ENCODE measurements at regions not wholly inside any gene's neighbourhood (a gene's known extent, or its start where the extent isn't known, plus 50 kb on each side); places are given as distances from the start of the nearest gene placed in this dataset.

- Mint-ChIP-seq H3K27me3 (peaks cover 0 to 7% (median 5%) of the 10 kb centered on the region in 5 donors), H3K27ac (no peak overlapping the region), H3K4me1 (peaks cover 0 to 5% (median 0%) of the 10 kb centered on the region in 7 donors), H3K36me3 (peaks cover 0 to 10% (median 0%) of the 10 kb centered on the region in 5 donors), H3K4me3 (no peak overlapping the region), H3K9me3 (peaks cover 2 to 22% (median 15%) of the 10 kb centered on the region in 11 donors)
- DNase-seq (no peak), ATAC-seq (no peak)
- no peaks in the 10 kb centered on the region for H3K4me1 ChIP-seq (ENCODE audit: control insufficient read depth in 2 of 2, insufficient read depth in 2 of 2, low read length in 2 of 2)
- H3K36me3 ChIP-seq (ENCODE audit: control insufficient read depth in 2 of 3, insufficient read depth in 3 of 3, low read length in 3 of 3): no peaks in the 10 kb centered on the region
- H3K27me3 ChIP-seq (ENCODE audit: control insufficient read depth in 2 of 2, insufficient read depth in 2 of 2, low read length in 2 of 2): no peaks in the 10 kb centered on the region
- no peak overlapping the region for H3K27ac ChIP-seq (ENCODE audit: low read depth, low read length)
- CTCF ChIA-PET: no interaction called here
- POLR2A ChIA-PET: no interaction called here
- peaks cover 0 to 6% (median 0%) of the 10 kb centered on the region in 3 experiments for H3K9me3 ChIP-seq (ENCODE audit: control insufficient read depth in 2 of 3, low read length in 3 of 3)
- no peak overlapping the region for H3K4me3 ChIP-seq (ENCODE audit: low read length)
- intact Hi-C loops (cut with micrococcal nuclease): no loop called here
Observed at GRCh38 chr2:200155652-200156051, 150.8 kb upstream of the SPATS2L start.

- no peak for DNase-seq
- peaks cover 0 to 6% (median 0%) of the 10 kb centered on the region in 5 donors for H3K36me3 Mint-ChIP-seq
- Histone ChIP-seq H3K4me3 (ENCODE audit: low read length) (no peak overlapping the region), H3K9me3 (ENCODE audit: control insufficient read depth in 2 of 3, low read length in 3 of 3) (peaks cover 0 to under 1% (median 0%) of the 10 kb centered on the region in 3 experiments), H3K36me3 (ENCODE audit: control insufficient read depth in 2 of 3, insufficient read depth in 3 of 3, low read length in 3 of 3) (no peaks in the 10 kb centered on the region), H3K27me3 (ENCODE audit: control insufficient read depth in 2 of 2, insufficient read depth in 2 of 2, low read length in 2 of 2) (no peaks in the 10 kb centered on the region), H3K4me1 (ENCODE audit: control insufficient read depth in 2 of 2, insufficient read depth in 2 of 2, low read length in 2 of 2) (no peaks in the 10 kb centered on the region), H3K27ac (ENCODE audit: low read depth, low read length) (no peak overlapping the region)
- peaks cover 2 to 16% (median 10%) of the 10 kb centered on the region in 11 donors for H3K9me3 Mint-ChIP-seq
- H3K4me1 Mint-ChIP-seq: peaks cover 0 to 5% (median 0%) of the 10 kb centered on the region in 7 donors
- ChIA-PET POLR2A (no interaction called here), CTCF (no interaction called here)
- ATAC-seq: no peak
- no peak overlapping the region for H3K27ac Mint-ChIP-seq
- intact Hi-C loops (cut with micrococcal nuclease): no loop called here
- no peak overlapping the region for H3K4me3 Mint-ChIP-seq
- H3K27me3 Mint-ChIP-seq: peaks cover 0 to 7% (median 5%) of the 10 kb centered on the region in 5 donors
Observed at GRCh38 chr2:200156166-200156835, 150.2 kb upstream of the SPATS2L start.

- Histone ChIP-seq H3K27me3 (ENCODE audit: control insufficient read depth in 2 of 2, insufficient read depth in 2 of 2, low read length in 2 of 2) (no peaks in the 10 kb centered on the region), H3K36me3 (ENCODE audit: control insufficient read depth in 2 of 3, insufficient read depth in 3 of 3, low read length in 3 of 3) (no peaks in the 10 kb centered on the region), H3K4me1 (ENCODE audit: control insufficient read depth in 2 of 2, insufficient read depth in 2 of 2, low read length in 2 of 2) (no peaks in the 10 kb centered on the region), H3K9me3 (ENCODE audit: control insufficient read depth in 2 of 3, low read length in 3 of 3) (no peaks in the 10 kb centered on the region), H3K27ac (ENCODE audit: low read depth, low read length) (no peak overlapping the region), H3K4me3 (ENCODE audit: low read length) (no peak overlapping the region)
- Mint-ChIP-seq H3K4me1 (peaks cover 0 to 5% (median 0%) of the 10 kb centered on the region in 7 donors), H3K4me3 (no peak overlapping the region), H3K9me3 (peaks cover 0 to 4% (median 0%) of the 10 kb centered on the region in 11 donors), H3K27ac (no peak overlapping the region), H3K36me3 (peaks cover 0 to under 1% (median 0%) of the 10 kb centered on the region in 5 donors), H3K27me3 (peaks cover 0 to 4% (median 0%) of the 10 kb centered on the region in 5 donors)
- ATAC-seq (no peak), DNase-seq (no peak)
- POLR2A ChIA-PET: interaction anchor here (0.6 kb wide), 1 partner anchor 183 kb away, joined by 3 read pairs; no protein-coding TSS in a partner anchor
- CTCF ChIA-PET: interaction anchor here (0.7 kb wide), 1 partner anchor 41 kb away, joined by 3 read pairs; no protein-coding TSS in a partner anchor
- intact Hi-C loops (cut with micrococcal nuclease): no loop called here
Observed at GRCh38 chr2:200158647-200159356, 147.7 kb upstream of the SPATS2L start.

GRCh38 chr2:200159357-200159707 is 147.2 kb upstream of the SPATS2L start:
- ATAC-seq (no peak), DNase-seq (no peak)
- no peaks in the 10 kb centered on the region for H3K9me3 ChIP-seq (ENCODE audit: control insufficient read depth in 2 of 3, low read length in 3 of 3)
- intact Hi-C loops (cut with micrococcal nuclease): no loop called here
- H3K9me3 Mint-ChIP-seq: peaks cover 0 to 6% (median 3%) of the 10 kb centered on the region in 11 donors
- peaks cover 0 to 3% (median 0%) of the 10 kb centered on the region in 5 donors for H3K36me3 Mint-ChIP-seq
- H3K27ac Mint-ChIP-seq: no peak overlapping the region
- no peak overlapping the region for H3K4me3 ChIP-seq (ENCODE audit: low read length)
- POLR2A ChIA-PET: interaction anchor here (0.6 kb wide), 1 partner anchor 184 kb away, joined by 3 read pairs; no protein-coding TSS in a partner anchor
- H3K4me1 Mint-ChIP-seq: peaks cover 0 to 5% (median 0%) of the 10 kb centered on the region in 7 donors
- no peak overlapping the region for H3K4me3 Mint-ChIP-seq
- no peaks in the 10 kb centered on the region for H3K36me3 ChIP-seq (ENCODE audit: control insufficient read depth in 2 of 3, insufficient read depth in 3 of 3, low read length in 3 of 3)
- H3K27ac ChIP-seq (ENCODE audit: low read depth, low read length): no peak overlapping the region
- CTCF ChIA-PET: no interaction called here
- H3K27me3 Mint-ChIP-seq: peaks cover 0 to 6% (median 0%) of the 10 kb centered on the region in 5 donors
- H3K4me1 ChIP-seq (ENCODE audit: control insufficient read depth in 2 of 2, insufficient read depth in 2 of 2, low read length in 2 of 2): no peaks in the 10 kb centered on the region
- no peaks in the 10 kb centered on the region for H3K27me3 ChIP-seq (ENCODE audit: control insufficient read depth in 2 of 2, insufficient read depth in 2 of 2, low read length in 2 of 2)

GRCh38 chr2:200159829-200160781 is 146.4 kb upstream of the SPATS2L start:
- Histone ChIP-seq H3K36me3 (ENCODE audit: control insufficient read depth in 2 of 3, insufficient read depth in 3 of 3, low read length in 3 of 3) (no peaks in the 10 kb centered on the region), H3K4me3 (ENCODE audit: low read length) (no peak overlapping the region), H3K9me3 (ENCODE audit: control insufficient read depth in 2 of 3, low read length in 3 of 3) (no peaks in the 10 kb centered on the region), H3K4me1 (ENCODE audit: control insufficient read depth in 2 of 2, insufficient read depth in 2 of 2, low read length in 2 of 2) (no peaks in the 10 kb centered on the region), H3K27me3 (ENCODE audit: control insufficient read depth in 2 of 2, insufficient read depth in 2 of 2, low read length in 2 of 2) (no peaks in the 10 kb centered on the region), H3K27ac (ENCODE audit: low read depth, low read length) (no peak overlapping the region)
- ChIA-PET CTCF (no interaction called here), POLR2A (no interaction called here)
- Mint-ChIP-seq H3K27me3 (peaks cover 0 to 6% (median 0%) of the 10 kb centered on the region in 5 donors), H3K4me1 (peaks cover 0 to 5% (median 0%) of the 10 kb centered on the region in 7 donors), H3K4me3 (no peak overlapping the region), H3K9me3 (peaks cover 0 to 13% (median 3%) of the 10 kb centered on the region in 11 donors), H3K36me3 (peaks cover 0 to 3% (median 0%) of the 10 kb centered on the region in 5 donors), H3K27ac (no peak overlapping the region)
- DNase-seq: no peak
- ATAC-seq: no peak
- intact Hi-C loops (cut with micrococcal nuclease): no loop called here

- ATAC-seq (no peak), DNase-seq (no peak)
- Mint-ChIP-seq H3K9me3 (peaks cover 0 to 26% (median 7%) of the 10 kb centered on the region in 11 donors), H3K27ac (no peak overlapping the region), H3K4me1 (peaks cover 0 to 2% (median 0%) of the 10 kb centered on the region in 7 donors), H3K36me3 (peaks cover 0 to 3% (median 0%) of the 10 kb centered on the region in 5 donors), H3K4me3 (no peak overlapping the region), H3K27me3 (peaks cover 0 to 6% (median 2%) of the 10 kb centered on the region in 5 donors)
- H3K4me1 ChIP-seq (ENCODE audit: control insufficient read depth in 2 of 2, insufficient read depth in 2 of 2, low read length in 2 of 2): no peaks in the 10 kb centered on the region
- ChIA-PET POLR2A (no interaction called here), CTCF (no interaction called here)
- no peaks in the 10 kb centered on the region for H3K36me3 ChIP-seq (ENCODE audit: control insufficient read depth in 2 of 3, insufficient read depth in 3 of 3, low read length in 3 of 3)
- intact Hi-C loops (cut with micrococcal nuclease): no loop called here
- no peak overlapping the region for H3K27ac ChIP-seq (ENCODE audit: low read depth, low read length)
- no peak overlapping the region for H3K4me3 ChIP-seq (ENCODE audit: low read length)
- peaks cover 0 to 6% (median 0%) of the 10 kb centered on the region in 3 experiments for H3K9me3 ChIP-seq (ENCODE audit: control insufficient read depth in 2 of 3, low read length in 3 of 3)
- no peaks in the 10 kb centered on the region for H3K27me3 ChIP-seq (ENCODE audit: control insufficient read depth in 2 of 2, insufficient read depth in 2 of 2, low read length in 2 of 2)
Observed at GRCh38 chr2:200161458-200161857, 145.0 kb upstream of the SPATS2L start.

Measured in naive thymus-derived CD4-positive, alpha-beta T cell (primary cell).